ENCODE measurements at regions not wholly inside any gene's neighbourhood (a gene's known extent, or its start where the extent isn't known, plus 50 kb on each side); places are given as distances from the start of the nearest gene placed in this dataset.

DNA sequence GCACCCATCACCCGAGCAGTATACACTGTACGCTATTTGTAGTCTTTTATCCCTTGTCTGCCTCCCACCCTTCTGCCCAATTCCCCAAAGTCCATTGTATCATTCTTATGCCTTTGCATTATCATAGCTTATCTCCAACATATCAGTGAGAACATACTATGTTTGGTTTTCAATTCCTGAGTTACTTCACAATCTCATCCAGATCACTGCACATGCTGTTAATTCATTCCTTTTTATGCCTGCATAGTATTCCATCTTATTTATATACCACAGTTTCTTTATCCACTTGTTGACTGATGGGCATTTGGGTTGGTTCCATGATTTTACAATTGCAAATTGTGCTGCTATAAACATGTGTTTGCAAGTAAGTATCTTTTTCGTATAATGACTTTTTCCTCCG lies 564.7 kb upstream of the NECTIN3 start:
- no peaks in the 10 kb centered on the region; the same call in 2 of the 3 replicates for H3K36me3 ChIP-seq (ENCODE audit: control insufficient read depth, insufficient read depth, low read length)
- no peaks in the 10 kb centered on the region for H3K9me1 ChIP-seq (ENCODE audit: control insufficient read depth, insufficient read depth, low read length)
- no peak overlapping the region for H2AFZ ChIP-seq (ENCODE audit: low read depth, low read length)
- H3K4me3 ChIP-seq, result peak overlapping the region; percentile 47; the same call in 1 of the 2 replicates
- no peaks in the 10 kb centered on the region for H3K27me3 ChIP-seq (ENCODE audit: control insufficient read depth in 2 of 2, insufficient read depth in 2 of 2, low read length in 2 of 2)
- BruUV-seq (replicated peaks), result no TSS peak
- intact Hi-C loops (cut with micrococcal nuclease), result no loop called here
- in situ Hi-C loops (cut with MboI), result no loop called here
- 0 out of 2 replicates have a peak, but pooled peaks cover 2% of the 10 kb centered on the region for H3K9me3 ChIP-seq (replicated peaks; ENCODE audit: control insufficient read depth, insufficient read depth, low read depth, low read length)
- peaks cover 63% of the 10 kb centered on the region for H3K79me2 ChIP-seq (ENCODE audit: control insufficient read depth, insufficient read depth, low read length)
- no peaks in the 10 kb centered on the region for H4K20me1 ChIP-seq (replicated peaks; ENCODE audit: control insufficient read depth, insufficient read depth, low read length)
- ATAC-seq, result no peak
- peaks cover 6 to 7% of the 10 kb centered on the region in 2 experiments; a peak in 3 of 5 replicates for H3K4me1 ChIP-seq (replicated peaks in 1 of 2; ENCODE audit: control insufficient read depth in 2 of 2, insufficient read depth in 2 of 2, low read length in 2 of 2)
- ChIA-PET POLR2A (no interaction called here), CTCF (ENCODE audit: low intra/inter-chr PET ratio) (no interaction called here)
- WGBS (ENCODE audit: insufficient coverage, low coverage, missing lambda C conversion rate), result 58% methylated on average over 4 of the region's 4 CpGs
- 0 out of 2 replicates have a peak overlapping the region, but pooled peaks have one; percentile 71 for H3K4me2 ChIP-seq (ENCODE audit: insufficient read depth, low read length)
- H3K27ac ChIP-seq (ENCODE audit: extremely low read depth, low read depth, low read length), result no peak overlapping the region
- FAIRE-seq, result no peak
- no peak for DNase-seq (ENCODE audit: extremely low read depth in 1 of 4, low spot score in 3 of 4)
- H3K9ac ChIP-seq (ENCODE audit: insufficient read depth in 1 of 2, low read depth in 2 of 2, low read length in 2 of 2), result no peak overlapping the region
- TF ChIP-seq BCOR (IDR thresholded peaks at IDR 0.05) (peak; percentile 77), TRIM24 (IDR thresholded peaks at IDR 0.05) (peak; percentile 19 to 25; a peak in 1 of 4 replicates), HDAC1 (IDR thresholded peaks at IDR 0.05) (0 out of 4 replicates have a peak, but pooled peaks of 1 of the 2 experiments have one; percentile 14), KDM1A (IDR thresholded peaks at IDR 0.05) (peak; percentile 41 to 60; a peak in 3 of 4 replicates), RCOR1 (IDR thresholded peaks at IDR 0.05; ENCODE audit: borderline replicate concordance in 1 of 2, low read depth in 2 of 2, low read length in 2 of 2) (no peak), MTA3 (IDR thresholded peaks at IDR 0.05; ENCODE audit: borderline replicate concordance) (no peak), SMAD3 (CRISPR knock-in tag; conservative IDR thresholded peaks at IDR 0.05) (no peak), TCF7L2 (IDR thresholded peaks at IDR 0.05; ENCODE audit: low read depth, low read length) (no peak)
- TF ChIP-seq, protein P1, sequence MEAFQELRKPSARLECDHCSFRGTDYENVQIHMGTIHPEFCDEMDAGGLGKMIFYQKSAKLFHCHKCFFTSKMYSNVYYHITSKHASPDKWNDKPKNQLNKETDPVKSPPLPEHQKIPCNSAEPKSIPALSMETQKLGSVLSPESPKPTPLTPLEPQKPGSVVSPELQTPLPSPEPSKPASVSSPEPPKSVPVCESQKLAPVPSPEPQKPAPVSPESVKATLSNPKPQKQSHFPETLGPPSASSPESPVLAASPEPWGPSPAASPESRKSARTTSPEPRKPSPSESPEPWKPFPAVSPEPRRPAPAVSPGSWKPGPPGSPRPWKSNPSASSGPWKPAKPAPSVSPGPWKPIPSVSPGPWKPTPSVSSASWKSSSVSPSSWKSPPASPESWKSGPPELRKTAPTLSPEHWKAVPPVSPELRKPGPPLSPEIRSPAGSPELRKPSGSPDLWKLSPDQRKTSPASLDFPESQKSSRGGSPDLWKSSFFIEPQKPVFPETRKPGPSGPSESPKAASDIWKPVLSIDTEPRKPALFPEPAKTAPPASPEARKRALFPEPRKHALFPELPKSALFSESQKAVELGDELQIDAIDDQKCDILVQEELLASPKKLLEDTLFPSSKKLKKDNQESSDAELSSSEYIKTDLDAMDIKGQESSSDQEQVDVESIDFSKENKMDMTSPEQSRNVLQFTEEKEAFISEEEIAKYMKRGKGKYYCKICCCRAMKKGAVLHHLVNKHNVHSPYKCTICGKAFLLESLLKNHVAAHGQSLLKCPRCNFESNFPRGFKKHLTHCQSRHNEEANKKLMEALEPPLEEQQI (IDR thresholded peaks at IDR 0.05), result peak; percentile 57; the same call in 1 of the 2 replicates
- TF ChIP-seq, protein P2, sequence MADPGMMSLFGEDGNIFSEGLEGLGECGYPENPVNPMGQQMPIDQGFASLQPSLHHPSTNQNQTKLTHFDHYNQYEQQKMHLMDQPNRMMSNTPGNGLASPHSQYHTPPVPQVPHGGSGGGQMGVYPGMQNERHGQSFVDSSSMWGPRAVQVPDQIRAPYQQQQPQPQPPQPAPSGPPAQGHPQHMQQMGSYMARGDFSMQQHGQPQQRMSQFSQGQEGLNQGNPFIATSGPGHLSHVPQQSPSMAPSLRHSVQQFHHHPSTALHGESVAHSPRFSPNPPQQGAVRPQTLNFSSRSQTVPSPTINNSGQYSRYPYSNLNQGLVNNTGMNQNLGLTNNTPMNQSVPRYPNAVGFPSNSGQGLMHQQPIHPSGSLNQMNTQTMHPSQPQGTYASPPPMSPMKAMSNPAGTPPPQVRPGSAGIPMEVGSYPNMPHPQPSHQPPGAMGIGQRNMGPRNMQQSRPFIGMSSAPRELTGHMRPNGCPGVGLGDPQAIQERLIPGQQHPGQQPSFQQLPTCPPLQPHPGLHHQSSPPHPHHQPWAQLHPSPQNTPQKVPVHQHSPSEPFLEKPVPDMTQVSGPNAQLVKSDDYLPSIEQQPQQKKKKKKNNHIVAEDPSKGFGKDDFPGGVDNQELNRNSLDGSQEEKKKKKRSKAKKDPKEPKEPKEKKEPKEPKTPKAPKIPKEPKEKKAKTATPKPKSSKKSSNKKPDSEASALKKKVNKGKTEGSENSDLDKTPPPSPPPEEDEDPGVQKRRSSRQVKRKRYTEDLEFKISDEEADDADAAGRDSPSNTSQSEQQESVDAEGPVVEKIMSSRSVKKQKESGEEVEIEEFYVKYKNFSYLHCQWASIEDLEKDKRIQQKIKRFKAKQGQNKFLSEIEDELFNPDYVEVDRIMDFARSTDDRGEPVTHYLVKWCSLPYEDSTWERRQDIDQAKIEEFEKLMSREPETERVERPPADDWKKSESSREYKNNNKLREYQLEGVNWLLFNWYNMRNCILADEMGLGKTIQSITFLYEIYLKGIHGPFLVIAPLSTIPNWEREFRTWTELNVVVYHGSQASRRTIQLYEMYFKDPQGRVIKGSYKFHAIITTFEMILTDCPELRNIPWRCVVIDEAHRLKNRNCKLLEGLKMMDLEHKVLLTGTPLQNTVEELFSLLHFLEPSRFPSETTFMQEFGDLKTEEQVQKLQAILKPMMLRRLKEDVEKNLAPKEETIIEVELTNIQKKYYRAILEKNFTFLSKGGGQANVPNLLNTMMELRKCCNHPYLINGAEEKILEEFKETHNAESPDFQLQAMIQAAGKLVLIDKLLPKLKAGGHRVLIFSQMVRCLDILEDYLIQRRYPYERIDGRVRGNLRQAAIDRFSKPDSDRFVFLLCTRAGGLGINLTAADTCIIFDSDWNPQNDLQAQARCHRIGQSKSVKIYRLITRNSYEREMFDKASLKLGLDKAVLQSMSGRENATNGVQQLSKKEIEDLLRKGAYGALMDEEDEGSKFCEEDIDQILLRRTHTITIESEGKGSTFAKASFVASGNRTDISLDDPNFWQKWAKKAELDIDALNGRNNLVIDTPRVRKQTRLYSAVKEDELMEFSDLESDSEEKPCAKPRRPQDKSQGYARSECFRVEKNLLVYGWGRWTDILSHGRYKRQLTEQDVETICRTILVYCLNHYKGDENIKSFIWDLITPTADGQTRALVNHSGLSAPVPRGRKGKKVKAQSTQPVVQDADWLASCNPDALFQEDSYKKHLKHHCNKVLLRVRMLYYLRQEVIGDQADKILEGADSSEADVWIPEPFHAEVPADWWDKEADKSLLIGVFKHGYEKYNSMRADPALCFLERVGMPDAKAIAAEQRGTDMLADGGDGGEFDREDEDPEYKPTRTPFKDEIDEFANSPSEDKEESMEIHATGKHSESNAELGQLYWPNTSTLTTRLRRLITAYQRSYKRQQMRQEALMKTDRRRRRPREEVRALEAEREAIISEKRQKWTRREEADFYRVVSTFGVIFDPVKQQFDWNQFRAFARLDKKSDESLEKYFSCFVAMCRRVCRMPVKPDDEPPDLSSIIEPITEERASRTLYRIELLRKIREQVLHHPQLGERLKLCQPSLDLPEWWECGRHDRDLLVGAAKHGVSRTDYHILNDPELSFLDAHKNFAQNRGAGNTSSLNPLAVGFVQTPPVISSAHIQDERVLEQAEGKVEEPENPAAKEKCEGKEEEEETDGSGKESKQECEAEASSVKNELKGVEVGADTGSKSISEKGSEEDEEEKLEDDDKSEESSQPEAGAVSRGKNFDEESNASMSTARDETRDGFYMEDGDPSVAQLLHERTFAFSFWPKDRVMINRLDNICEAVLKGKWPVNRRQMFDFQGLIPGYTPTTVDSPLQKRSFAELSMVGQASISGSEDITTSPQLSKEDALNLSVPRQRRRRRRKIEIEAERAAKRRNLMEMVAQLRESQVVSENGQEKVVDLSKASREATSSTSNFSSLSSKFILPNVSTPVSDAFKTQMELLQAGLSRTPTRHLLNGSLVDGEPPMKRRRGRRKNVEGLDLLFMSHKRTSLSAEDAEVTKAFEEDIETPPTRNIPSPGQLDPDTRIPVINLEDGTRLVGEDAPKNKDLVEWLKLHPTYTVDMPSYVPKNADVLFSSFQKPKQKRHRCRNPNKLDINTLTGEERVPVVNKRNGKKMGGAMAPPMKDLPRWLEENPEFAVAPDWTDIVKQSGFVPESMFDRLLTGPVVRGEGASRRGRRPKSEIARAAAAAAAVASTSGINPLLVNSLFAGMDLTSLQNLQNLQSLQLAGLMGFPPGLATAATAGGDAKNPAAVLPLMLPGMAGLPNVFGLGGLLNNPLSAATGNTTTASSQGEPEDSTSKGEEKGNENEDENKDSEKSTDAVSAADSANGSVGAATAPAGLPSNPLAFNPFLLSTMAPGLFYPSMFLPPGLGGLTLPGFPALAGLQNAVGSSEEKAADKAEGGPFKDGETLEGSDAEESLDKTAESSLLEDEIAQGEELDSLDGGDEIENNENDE (IDR thresholded peaks at IDR 0.05; ENCODE audit: low read depth, low read length), result no peak

Data from K562 (cell line).